Ishikawa (cell line): ENCODE measurements at regions not wholly inside any gene's neighbourhood (a gene's known extent, or its start where the extent isn't known, plus 50 kb on each side); places are given as distances from the start of the nearest gene placed in this dataset.

Experiments used
- CEBPB ChIP-seq: IDR thresholded peaks from 2 replicates; pipeline ENCODE4 v1.6.1; 2012
- EP300 ChIP-seq: IDR thresholded peaks from 2 replicates; pipeline ENCODE4 v1.6.1; 2012; ENCODE audit warnings: borderline replicate concordance
- MAX ChIP-seq: IDR thresholded peaks from 2 replicates; pipeline ENCODE4 v1.6.1; 2012
- RAD21 ChIP-seq: IDR thresholded peaks from 2 replicates; pipeline ENCODE4 v1.6.1; 2012; ENCODE audit warnings: low read depth
- TAF1 ChIP-seq: IDR thresholded peaks from 2 replicates; pipeline ENCODE4 v1.6.1; 2012; ENCODE audit warnings: low read depth, mild to moderate bottlenecking
- YY1 ChIP-seq: IDR thresholded peaks from 2 replicates; pipeline ENCODE4 v1.6.1; 2012; ENCODE audit warnings: low read depth
- ZBTB7A ChIP-seq: IDR thresholded peaks from 2 replicates; pipeline ENCODE4 v1.6.1; 2012; ENCODE audit warnings: low read depth

- TF ChIP-seq EP300 (no peak), RAD21 (no peak), TAF1 (no peak), ZBTB7A (no peak), MAX (no peak), YY1 (no peak), CEBPB (no peak)
Measured at GRCh38 chr12:13596714-13597113, 384.7 kb downstream of the GRIN2B start.
